ENCODE measurements at regions not wholly inside any gene's neighbourhood (a gene's known extent, or its start where the extent isn't known, plus 50 kb on each side); places are given as distances from the start of the nearest gene placed in this dataset.
"Not testable (repeated sequence)": the region's sequence is repeated elsewhere in the genome, so short reads cannot be mapped to it uniquely, and the experiment has no call there.

GRCh38 chr3:1456781-1457311, 364.0 kb downstream of the CNTN6 start:
- no peak for DNase-seq

- no peak for DNase-seq
Measured at GRCh38 chr3:1462371-1462770, 369.5 kb downstream of the CNTN6 start.

- no peak for DNase-seq
Measured at GRCh38 chr3:1462856-1463450, 370.1 kb downstream of the CNTN6 start.

- not testable (repeated sequence) for DNase-seq
Measured at GRCh38 chr3:1465091-1465490, 372.3 kb downstream of the CNTN6 start.

GRCh38 chr3:1468145-1468544, 375.3 kb downstream of the CNTN6 start:
- no peak for DNase-seq

GRCh38 chr3:1469248-1469647, 376.4 kb downstream of the CNTN6 start:
- DNase-seq, result no peak

GRCh38 chr3:1469687-1470086, 376.9 kb downstream of the CNTN6 start:
- DNase-seq, result no peak

GRCh38 chr3:1477669-1478068, 384.8 kb downstream of the CNTN6 start:
- no peak for DNase-seq

GRCh38 chr3:1495466-1495865, 402.6 kb downstream of the CNTN6 start:
- DNase-seq, result no peak

- no peak for DNase-seq
Measured at GRCh38 chr3:1499694-1500093, 406.9 kb downstream of the CNTN6 start.

- DNase-seq, result no peak
Measured at GRCh38 chr3:1501406-1502115, 408.7 kb downstream of the CNTN6 start.

- DNase-seq, result no peak
Measured at GRCh38 chr3:1506090-1506489, 413.3 kb downstream of the CNTN6 start.

GRCh38 chr3:1513662-1514061, 420.8 kb downstream of the CNTN6 start:
- DNase-seq, result no peak

- DNase-seq, result no peak
Measured at GRCh38 chr3:1515882-1516281, 423.1 kb downstream of the CNTN6 start.

- DNase-seq, result no peak
Measured at GRCh38 chr3:1527786-1528185, 435.0 kb downstream of the CNTN6 start.

GRCh38 chr3:1528621-1529020, 435.8 kb downstream of the CNTN6 start:
- no peak for DNase-seq

GRCh38 chr3:1529676-1530075, 436.9 kb downstream of the CNTN6 start:
- DNase-seq, result no peak

- DNase-seq, result no peak
Measured at GRCh38 chr3:1531981-1532380, 439.2 kb downstream of the CNTN6 start.

- DNase-seq, result no peak
Measured at GRCh38 chr3:1532935-1533606, 440.2 kb downstream of the CNTN6 start.

- no peak for DNase-seq
Measured at GRCh38 chr3:1533763-1534162, 440.9 kb downstream of the CNTN6 start.

GRCh38 chr3:1534252-1534651, 441.4 kb downstream of the CNTN6 start:
- DNase-seq, result no peak

GRCh38 chr3:1535361-1535760, 442.5 kb downstream of the CNTN6 start:
- DNase-seq, result no peak

- no peak for DNase-seq
Measured at GRCh38 chr3:1540686-1541085, 447.9 kb downstream of the CNTN6 start.

- DNase-seq, result no peak
Measured at GRCh38 chr3:1551741-1552140, 458.9 kb downstream of the CNTN6 start.
